ENCODE measurements at regions not wholly inside any gene's neighbourhood (a gene's known extent, or its start where the extent isn't known, plus 50 kb on each side); places are given as distances from the start of the nearest gene placed in this dataset.

DNA sequence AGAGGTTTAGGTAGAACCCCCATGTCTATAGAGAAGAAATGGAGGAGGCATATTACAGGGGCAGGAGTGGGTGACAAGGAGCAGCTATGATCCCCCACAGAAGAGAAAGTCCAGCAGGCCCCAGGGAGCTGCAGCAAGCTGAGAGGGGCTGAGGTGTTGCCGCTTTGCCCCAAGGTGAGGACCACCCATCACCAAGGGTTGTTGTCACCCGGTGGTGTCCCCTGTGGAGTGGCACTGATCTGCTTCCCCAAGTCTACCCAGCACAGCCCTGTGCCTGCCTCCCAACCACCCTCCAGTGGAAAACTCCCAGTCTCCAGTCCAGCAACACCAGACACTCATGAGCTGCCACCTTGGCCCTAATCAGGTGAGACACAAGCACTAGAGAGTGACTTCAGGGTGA is 149.3 kb upstream of the NOCT start:
- TF ChIP-seq, protein P1, sequence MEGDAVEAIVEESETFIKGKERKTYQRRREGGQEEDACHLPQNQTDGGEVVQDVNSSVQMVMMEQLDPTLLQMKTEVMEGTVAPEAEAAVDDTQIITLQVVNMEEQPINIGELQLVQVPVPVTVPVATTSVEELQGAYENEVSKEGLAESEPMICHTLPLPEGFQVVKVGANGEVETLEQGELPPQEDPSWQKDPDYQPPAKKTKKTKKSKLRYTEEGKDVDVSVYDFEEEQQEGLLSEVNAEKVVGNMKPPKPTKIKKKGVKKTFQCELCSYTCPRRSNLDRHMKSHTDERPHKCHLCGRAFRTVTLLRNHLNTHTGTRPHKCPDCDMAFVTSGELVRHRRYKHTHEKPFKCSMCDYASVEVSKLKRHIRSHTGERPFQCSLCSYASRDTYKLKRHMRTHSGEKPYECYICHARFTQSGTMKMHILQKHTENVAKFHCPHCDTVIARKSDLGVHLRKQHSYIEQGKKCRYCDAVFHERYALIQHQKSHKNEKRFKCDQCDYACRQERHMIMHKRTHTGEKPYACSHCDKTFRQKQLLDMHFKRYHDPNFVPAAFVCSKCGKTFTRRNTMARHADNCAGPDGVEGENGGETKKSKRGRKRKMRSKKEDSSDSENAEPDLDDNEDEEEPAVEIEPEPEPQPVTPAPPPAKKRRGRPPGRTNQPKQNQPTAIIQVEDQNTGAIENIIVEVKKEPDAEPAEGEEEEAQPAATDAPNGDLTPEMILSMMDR (IDR thresholded peaks at IDR 0.05; ENCODE audit: unreplicated experiment), result no peak
- Mint-ChIP-seq H3K9me3 (ENCODE audit: low read depth, unreplicated experiment) (no peaks in the 10 kb centered on the region), H3K27ac (ENCODE audit: unreplicated experiment) (no peak overlapping the region), H3K36me3 (ENCODE audit: insufficient read depth, unreplicated experiment) (no peaks in the 10 kb centered on the region), H3K4me1 (ENCODE audit: low read depth, unreplicated experiment) (no peaks in the 10 kb centered on the region), H3K27me3 (ENCODE audit: unreplicated experiment) (no peaks in the 10 kb centered on the region), H3K4me3 (ENCODE audit: low read depth, unreplicated experiment) (no peak overlapping the region)
- intact Hi-C loops (cut with micrococcal nuclease; ENCODE audit: unreplicated experiment), result no loop called here
- BruUV-seq (replicated peaks), result no TSS peak
- no peak for DNase-seq
- CTCF ChIA-PET, result no interaction called here

DNA sequence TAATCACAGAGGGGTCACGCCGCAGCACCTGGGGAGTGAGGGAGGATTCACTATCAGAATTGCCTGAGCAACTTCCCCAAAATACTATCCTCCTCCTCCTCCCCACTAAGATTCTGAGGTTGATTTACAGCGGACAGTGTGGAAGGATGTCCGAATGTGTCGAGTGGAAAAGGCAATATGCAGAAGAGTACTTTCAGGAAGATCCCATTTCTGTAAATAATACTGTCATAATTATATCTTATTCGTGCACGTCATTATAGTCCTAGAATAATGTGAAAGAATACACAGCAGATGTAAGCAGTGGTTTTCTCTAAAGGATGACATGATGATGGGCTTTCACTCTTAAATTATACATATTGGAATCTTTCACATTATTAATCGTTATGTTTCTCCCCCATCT is 149.8 kb upstream of the NOCT start:
- H3K36me3 Mint-ChIP-seq (ENCODE audit: insufficient read depth, unreplicated experiment), result no peaks in the 10 kb centered on the region
- CTCF ChIA-PET, result no interaction called here
- DNase-seq, result no peak
- H3K4me1 Mint-ChIP-seq (ENCODE audit: low read depth, unreplicated experiment), result no peaks in the 10 kb centered on the region
- intact Hi-C loops (cut with micrococcal nuclease; ENCODE audit: unreplicated experiment), result no loop called here
- no peak overlapping the region for H3K4me3 Mint-ChIP-seq (ENCODE audit: low read depth, unreplicated experiment)
- H3K27me3 Mint-ChIP-seq (ENCODE audit: unreplicated experiment), result no peaks in the 10 kb centered on the region
- no peak overlapping the region for H3K27ac Mint-ChIP-seq (ENCODE audit: unreplicated experiment)
- no peaks in the 10 kb centered on the region for H3K9me3 Mint-ChIP-seq (ENCODE audit: low read depth, unreplicated experiment)
- no TSS peak for BruUV-seq (replicated peaks)
- TF ChIP-seq, protein P1 (IDR thresholded peaks at IDR 0.05; ENCODE audit: unreplicated experiment), result no peak

DNA sequence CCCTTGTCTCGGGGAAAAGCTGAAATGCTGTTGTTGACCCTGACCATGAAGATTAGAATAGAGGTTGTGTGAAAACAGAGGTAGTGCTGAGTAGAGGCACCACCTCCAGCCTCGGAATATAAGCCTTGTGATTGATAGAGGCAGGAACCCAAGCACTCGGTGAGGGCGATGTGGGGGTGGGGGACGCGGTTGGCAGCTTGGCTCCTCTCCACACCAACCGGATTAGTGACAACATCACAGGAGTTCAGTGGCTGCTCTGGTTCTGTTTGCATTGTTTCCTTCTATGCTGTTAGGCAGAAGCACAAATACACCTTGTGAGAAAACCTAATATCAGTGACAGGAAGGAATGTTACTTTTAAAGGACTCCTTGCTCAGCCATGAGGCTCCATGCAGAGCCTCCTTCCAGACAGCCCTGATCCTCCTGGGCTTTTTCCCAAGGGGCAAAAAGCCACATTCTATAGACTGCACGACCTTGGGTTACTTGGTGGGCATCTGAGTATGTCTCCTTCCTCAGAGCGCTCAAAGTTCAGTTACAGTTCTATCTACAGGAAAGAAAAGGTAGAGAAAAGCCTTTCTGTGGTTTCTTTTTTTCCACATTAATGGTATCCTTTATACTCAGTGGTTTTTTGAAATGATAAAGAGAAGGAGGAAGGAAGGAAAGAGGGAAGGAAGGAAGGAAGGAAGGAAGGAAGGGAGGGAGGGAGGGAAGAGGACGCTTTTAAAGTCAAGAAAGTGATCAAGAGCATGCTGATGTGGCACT is 150.4 kb upstream of the NOCT start:
- Mint-ChIP-seq H3K4me3 (ENCODE audit: low read depth, unreplicated experiment) (no peak overlapping the region), H3K36me3 (ENCODE audit: insufficient read depth, unreplicated experiment) (no peaks in the 10 kb centered on the region), H3K9me3 (ENCODE audit: low read depth, unreplicated experiment) (no peaks in the 10 kb centered on the region), H3K27ac (ENCODE audit: unreplicated experiment) (no peak overlapping the region), H3K27me3 (ENCODE audit: unreplicated experiment) (no peaks in the 10 kb centered on the region), H3K4me1 (ENCODE audit: low read depth, unreplicated experiment) (no peaks in the 10 kb centered on the region)
- no peak for DNase-seq
- TF ChIP-seq, protein P1 (IDR thresholded peaks at IDR 0.05; ENCODE audit: unreplicated experiment), result no peak
- intact Hi-C loops (cut with micrococcal nuclease; ENCODE audit: unreplicated experiment), result no loop called here
- CTCF ChIA-PET, result no interaction called here
- BruUV-seq (replicated peaks), result no TSS peak

DNA sequence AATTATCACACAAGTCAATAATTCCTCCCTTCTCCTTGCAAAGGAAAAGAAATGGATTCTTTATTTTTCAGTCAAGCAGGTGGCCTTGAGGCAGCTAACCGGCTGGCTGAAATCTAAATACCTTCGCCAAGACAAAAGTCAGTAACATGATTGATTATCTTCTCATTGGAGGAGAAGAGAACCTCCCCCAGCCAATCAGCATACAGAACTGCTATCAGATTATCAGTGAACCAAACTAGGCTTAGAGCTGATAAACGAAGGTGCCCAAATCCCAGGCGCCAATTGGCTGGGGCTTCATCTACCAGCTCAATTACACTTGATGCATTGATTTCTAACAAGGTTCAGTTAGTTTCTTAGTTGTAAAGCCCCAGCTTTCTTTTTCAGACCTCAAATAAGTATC is 152.4 kb upstream of the NOCT start:
- TF ChIP-seq, protein P1 (IDR thresholded peaks at IDR 0.05; ENCODE audit: unreplicated experiment), result no peak
- Mint-ChIP-seq H3K9me3 (ENCODE audit: low read depth, unreplicated experiment) (no peaks in the 10 kb centered on the region), H3K27me3 (ENCODE audit: unreplicated experiment) (no peaks in the 10 kb centered on the region), H3K36me3 (ENCODE audit: insufficient read depth, unreplicated experiment) (no peaks in the 10 kb centered on the region), H3K4me3 (ENCODE audit: low read depth, unreplicated experiment) (no peak overlapping the region), H3K4me1 (ENCODE audit: low read depth, unreplicated experiment) (peaks cover 11% of the 10 kb centered on the region), H3K27ac (ENCODE audit: unreplicated experiment) (no peak overlapping the region)
- intact Hi-C loops (cut with micrococcal nuclease; ENCODE audit: unreplicated experiment), result no loop called here
- DNase-seq, result no peak
- CTCF ChIA-PET, result no interaction called here
- no TSS peak for BruUV-seq (replicated peaks)

All from Calu3 (cell line).